BLaER1 treated with 17β-estradiol and CSF1 and Interleukin-3, amounts not matched to agents 10 nM and 100 nM (cell line): ENCODE measurements at regions not wholly inside any gene's neighbourhood (a gene's known extent, or its start where the extent isn't known, plus 50 kb on each side); places are given as distances from the start of the nearest gene placed in this dataset.
A peak's percentile ranks its signal among the peaks of the same experiment; 100 is the strongest.

ENCODE experiments used
- H3K27ac ChIP-seq, 11 experiments: shearing (Covaris generic); formaldehyde crosslinking; 2 replicates each; pipeline ENCODE4 v1.8.1; 2022
- H3K27me3 ChIP-seq, 11 experiments: shearing (Covaris generic); formaldehyde crosslinking; 2 replicates each; pipeline ENCODE4 v1.8.1; 2022
- H3K36me3 ChIP-seq, 11 experiments: shearing (Covaris generic); formaldehyde crosslinking; 2 replicates each; pipeline ENCODE4 v1.8.1; 2022
- H3K4me1 ChIP-seq, 10 experiments: shearing (Covaris generic); formaldehyde crosslinking; 2 replicates each; pipeline ENCODE4 v1.8.1; 2022
- H3K4me2 ChIP-seq, 11 experiments: shearing (Covaris generic); formaldehyde crosslinking; 2 replicates each; pipeline ENCODE4 v1.8.1; 2022
- H3K4me3 ChIP-seq, 10 experiments: shearing (Covaris generic); formaldehyde crosslinking; 2 replicates each; pipeline ENCODE4 v1.8.1; 2022
- H3K9ac ChIP-seq, 11 experiments: shearing (Covaris generic); formaldehyde crosslinking; 2 replicates each; pipeline ENCODE4 v1.8.1; 2022
- H3K9me3 ChIP-seq, 11 experiments: shearing (Covaris generic); formaldehyde crosslinking; replicated peaks in 1 of 11; 2 replicates each; pipeline ENCODE4 v1.8.1; 2022
- H4K20me1 ChIP-seq, 11 experiments: shearing (Covaris generic); formaldehyde crosslinking; 2 replicates each; pipeline ENCODE4 v1.8.1; 2022
- Cebpa-rat ChIP-seq, 11 experiments: shearing (Covaris generic); IDR thresholded peaks; 2 replicates each; pipeline ENCODE4 v1.8.1; 2022

GRCh38 chr1:98327220-98327861, 334.2 kb upstream of the SNX7 start:
- H3K27me3 ChIP-seq, result no peaks in the 10 kb centered on the region
- no peak for TF ChIP-seq Cebpa-rat (IDR thresholded peaks at IDR 0.05)
- H3K4me3 ChIP-seq, result no peak overlapping the region
- H3K4me1 ChIP-seq, result peaks cover 19 to 63% (median 38%) of the 10 kb centered on the region in 10 experiments
- no peaks in the 10 kb centered on the region for H3K36me3 ChIP-seq
- H3K4me2 ChIP-seq, result peak overlapping the region in 2 of 11 experiments; percentile 9 to 17; a peak in 1 of 22 replicates
- H3K27ac ChIP-seq, result peak overlapping the region in 3 of 11 experiments; percentile 29 to 33 (median 32); a peak in 4 of 22 replicates
- no peaks in the 10 kb centered on the region for H4K20me1 ChIP-seq
- no peak overlapping the region for H3K9ac ChIP-seq
- H3K9me3 ChIP-seq, result peaks cover 0 to 27% (median 0%) of the 10 kb centered on the region in 11 experiments; a peak in 5 of 22 replicates

DNA sequence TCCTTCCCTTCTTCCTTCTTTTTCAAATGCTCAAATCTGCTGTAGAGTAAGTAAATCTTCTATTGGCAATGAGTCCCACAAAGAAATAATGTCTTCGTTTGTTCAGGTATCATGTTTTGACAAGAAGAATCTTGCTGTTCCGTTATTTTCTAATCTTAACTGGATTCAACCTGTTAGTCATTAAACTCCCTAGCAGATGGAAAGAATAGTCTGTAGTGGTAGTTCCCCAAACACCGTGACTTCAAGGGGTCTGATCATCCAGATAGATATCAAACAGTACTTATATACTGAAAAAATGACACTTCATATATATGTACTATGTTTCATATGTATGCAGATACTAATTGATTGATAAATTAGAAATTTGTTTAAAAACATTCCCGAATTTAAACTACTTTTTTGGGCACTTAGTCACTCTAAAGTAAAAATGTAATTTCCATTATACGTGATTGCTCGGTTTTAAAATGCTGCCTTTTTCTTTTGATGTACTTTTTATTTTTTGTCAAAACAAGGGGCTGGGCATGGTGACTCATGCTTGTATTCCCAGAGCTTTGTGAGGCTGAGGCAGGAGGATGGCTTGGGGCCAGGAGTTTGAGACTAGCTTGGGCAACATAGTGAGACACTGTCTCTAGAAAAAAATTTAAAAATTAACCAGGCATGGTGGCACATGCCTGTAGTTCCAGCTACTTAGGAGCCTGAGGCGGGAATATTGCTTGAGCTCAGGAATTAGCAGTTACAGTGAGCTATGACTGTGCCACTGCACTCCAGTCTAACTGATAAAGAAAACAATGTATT, 335.7 kb upstream of the SNX7 start:
- Histone ChIP-seq H4K20me1 (no peaks in the 10 kb centered on the region), H3K4me3 (no peak overlapping the region), H3K27me3 (no peaks in the 10 kb centered on the region), H3K4me1 (peaks cover 19 to 63% (median 42%) of the 10 kb centered on the region in 10 experiments), H3K4me2 (peak overlapping the region in 7 of 11 experiments; percentile 9 to 90 (median 80); a peak in 12 of 22 replicates), H3K9ac (no peak overlapping the region), H3K27ac (peak overlapping the region in 9 of 11 experiments; percentile 16 to 93 (median 82); a peak in 11 of 22 replicates), H3K36me3 (no peaks in the 10 kb centered on the region), H3K9me3 (peaks cover 0 to 38% (median 0%) of the 10 kb centered on the region in 11 experiments; a peak in 6 of 22 replicates)
- no peak for TF ChIP-seq Cebpa-rat (IDR thresholded peaks at IDR 0.05)

- Histone ChIP-seq H3K9me3 (peaks cover 0 to 33% (median 0%) of the 10 kb centered on the region in 11 experiments; a peak in 6 of 22 replicates), H3K36me3 (no peaks in the 10 kb centered on the region), H3K27ac (peak overlapping the region in 10 of 11 experiments; percentile 52 to 93 (median 82); a peak in 20 of 22 replicates), H3K4me1 (peaks cover 19 to 63% (median 42%) of the 10 kb centered on the region in 10 experiments), H3K4me2 (peak overlapping the region; percentile 62 to 90 (median 79)), H4K20me1 (no peaks in the 10 kb centered on the region), H3K27me3 (no peaks in the 10 kb centered on the region), H3K4me3 (peak overlapping the region in 5 of 10 experiments; percentile 6 to 55 (median 21); a peak in 7 of 20 replicates), H3K9ac (peak overlapping the region in 10 of 11 experiments; percentile 2 to 75 (median 61); a peak in 18 of 22 replicates)
- TF ChIP-seq Cebpa-rat (IDR thresholded peaks at IDR 0.05), result peak in 9 of 11 experiments; percentile 35 to 87 (median 73); a peak in 13 of 22 replicates
These were observed 337.6 kb upstream of the SNX7 start for GRCh38 chr1:98323906-98324358.

DNA sequence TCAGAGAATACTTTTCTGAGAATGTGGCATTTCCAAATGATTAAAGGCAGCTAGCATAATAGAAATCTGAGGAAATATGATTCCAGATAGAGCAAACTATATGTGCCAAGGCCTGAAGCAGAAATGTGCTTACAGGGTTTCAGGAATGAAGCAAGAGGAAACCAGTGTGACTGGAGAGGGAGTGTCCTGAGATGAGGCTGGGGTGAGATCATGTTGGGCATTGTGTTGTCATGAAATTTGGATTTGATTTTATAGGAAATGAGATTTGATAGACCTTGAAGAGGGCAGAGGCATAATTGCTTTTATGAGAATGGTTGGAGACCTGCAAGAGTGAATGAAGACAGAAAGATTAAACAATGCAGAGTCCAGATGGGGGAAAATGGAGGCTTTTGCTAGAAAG, 338.1 kb upstream of the SNX7 start:
- peak overlapping the region; percentile 62 to 90 (median 79) for H3K4me2 ChIP-seq
- TF ChIP-seq Cebpa-rat (IDR thresholded peaks at IDR 0.05), result peak in 2 of 11 experiments; percentile 47 to 62; a peak in 3 of 22 replicates
- no peaks in the 10 kb centered on the region for H3K27me3 ChIP-seq
- peak overlapping the region in 5 of 10 experiments; percentile 6 to 55 (median 21); a peak in 8 of 20 replicates for H3K4me3 ChIP-seq
- peaks cover 0 to 28% (median 0%) of the 10 kb centered on the region in 11 experiments; a peak in 5 of 22 replicates for H3K9me3 ChIP-seq
- H3K27ac ChIP-seq, result peak overlapping the region in 10 of 11 experiments; percentile 52 to 93 (median 82); a peak in 20 of 22 replicates
- H3K4me1 ChIP-seq, result peaks cover 19 to 63% (median 42%) of the 10 kb centered on the region in 10 experiments
- H3K36me3 ChIP-seq, result no peaks in the 10 kb centered on the region
- H3K9ac ChIP-seq, result peak overlapping the region in 10 of 11 experiments; percentile 2 to 75 (median 61); a peak in 18 of 22 replicates
- H4K20me1 ChIP-seq, result no peaks in the 10 kb centered on the region

- Histone ChIP-seq H3K4me2 (peak overlapping the region; percentile 62 to 90 (median 79)), H3K9ac (peak overlapping the region in 9 of 11 experiments; percentile 2 to 75 (median 60); a peak in 12 of 22 replicates)
These were observed 338.6 kb upstream of the SNX7 start for GRCh38 chr1:98322966-98323365.

GRCh38 chr1:98322086-98322485, 339.4 kb upstream of the SNX7 start:
- Histone ChIP-seq H3K4me3 (no peak overlapping the region), H3K9me3 (peaks cover 0 to 18% (median 0%) of the 10 kb centered on the region in 11 experiments; a peak in 5 of 22 replicates), H4K20me1 (no peaks in the 10 kb centered on the region), H3K36me3 (no peaks in the 10 kb centered on the region), H3K4me2 (peak overlapping the region in 5 of 11 experiments; percentile 71 to 90 (median 83); a peak in 9 of 22 replicates), H3K27ac (peak overlapping the region in 7 of 11 experiments; percentile 80 to 93 (median 86); a peak in 13 of 22 replicates), H3K4me1 (peaks cover 19 to 55% (median 42%) of the 10 kb centered on the region in 10 experiments), H3K9ac (no peak overlapping the region), H3K27me3 (no peaks in the 10 kb centered on the region)
- TF ChIP-seq Cebpa-rat (IDR thresholded peaks at IDR 0.05), result no peak

More at GRCh38 chr1:98322966-98323365, 338.6 kb upstream of the SNX7 start:
- Histone ChIP-seq H3K36me3 (no peaks in the 10 kb centered on the region), H3K4me3 (peak overlapping the region in 3 of 10 experiments; percentile 16 to 55 (median 41); a peak in 4 of 20 replicates), H3K4me1 (peaks cover 19 to 63% (median 42%) of the 10 kb centered on the region in 10 experiments), H3K27ac (peak overlapping the region in 10 of 11 experiments; percentile 52 to 93 (median 82); a peak in 20 of 22 replicates), H3K9me3 (peaks cover 0 to 23% (median 0%) of the 10 kb centered on the region in 11 experiments; a peak in 5 of 22 replicates), H4K20me1 (no peaks in the 10 kb centered on the region), H3K27me3 (no peaks in the 10 kb centered on the region)
- TF ChIP-seq Cebpa-rat (IDR thresholded peaks at IDR 0.05), result no peak

DNA sequence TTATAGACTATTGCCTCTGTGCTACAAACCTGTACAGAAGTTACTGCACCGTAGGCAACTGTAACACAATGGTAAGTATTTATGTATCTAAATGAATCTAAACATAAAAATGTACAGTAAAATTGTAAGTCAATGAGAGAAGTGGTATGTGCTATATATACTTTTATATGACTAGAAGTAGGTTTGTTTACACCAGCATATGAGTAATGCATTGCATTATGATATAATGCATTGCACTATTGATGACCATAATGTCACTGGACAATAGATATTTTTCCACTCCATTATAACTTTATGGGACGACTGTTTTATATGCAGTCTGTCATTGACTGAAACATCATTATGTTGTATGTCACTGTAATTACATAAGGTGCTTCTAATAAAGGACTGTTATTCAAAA, 340.3 kb upstream of the SNX7 start:
- no peaks in the 10 kb centered on the region for H3K36me3 ChIP-seq
- no peaks in the 10 kb centered on the region for H3K27me3 ChIP-seq
- no peak for TF ChIP-seq Cebpa-rat (IDR thresholded peaks at IDR 0.05)
- H3K4me2 ChIP-seq, result no peak overlapping the region
- H4K20me1 ChIP-seq, result no peaks in the 10 kb centered on the region
- no peak overlapping the region for H3K4me3 ChIP-seq
- peaks cover 0 to 18% (median 0%) of the 10 kb centered on the region in 11 experiments; a peak in 5 of 22 replicates for H3K9me3 ChIP-seq
- H3K4me1 ChIP-seq, result peaks cover 19 to 51% (median 41%) of the 10 kb centered on the region in 10 experiments
- H3K27ac ChIP-seq, result no peak overlapping the region
- H3K9ac ChIP-seq, result no peak overlapping the region

GRCh38 chr1:98316286-98316905, 345.1 kb upstream of the SNX7 start:
- no peak overlapping the region for H3K4me3 ChIP-seq
- peaks cover 0 to 22% (median 4%) of the 10 kb centered on the region in 10 experiments; a peak in 8 of 20 replicates for H3K4me1 ChIP-seq
- H3K27ac ChIP-seq, result no peak overlapping the region
- H3K36me3 ChIP-seq, result no peaks in the 10 kb centered on the region
- H4K20me1 ChIP-seq, result no peaks in the 10 kb centered on the region
- peaks cover 0 to 13% (median 0%) of the 10 kb centered on the region in 11 experiments; a peak in 5 of 22 replicates for H3K9me3 ChIP-seq
- H3K4me2 ChIP-seq, result peak overlapping the region in 3 of 11 experiments; percentile 41 to 72 (median 66); a peak in 6 of 22 replicates
- H3K27me3 ChIP-seq, result no peaks in the 10 kb centered on the region
- H3K9ac ChIP-seq, result no peak overlapping the region
- TF ChIP-seq Cebpa-rat (IDR thresholded peaks at IDR 0.05), result no peak
